ENCODE measurements at regions not wholly inside any gene's neighbourhood (a gene's known extent, or its start where the extent isn't known, plus 50 kb on each side); places are given as distances from the start of the nearest gene placed in this dataset.
A peak's percentile ranks its signal among the peaks of the same experiment; 100 is the strongest.

GRCh38 chr22:20654343-20655208, 119.3 kb upstream of the SERPIND1 start:
- no peak for DNase-seq

DNA sequence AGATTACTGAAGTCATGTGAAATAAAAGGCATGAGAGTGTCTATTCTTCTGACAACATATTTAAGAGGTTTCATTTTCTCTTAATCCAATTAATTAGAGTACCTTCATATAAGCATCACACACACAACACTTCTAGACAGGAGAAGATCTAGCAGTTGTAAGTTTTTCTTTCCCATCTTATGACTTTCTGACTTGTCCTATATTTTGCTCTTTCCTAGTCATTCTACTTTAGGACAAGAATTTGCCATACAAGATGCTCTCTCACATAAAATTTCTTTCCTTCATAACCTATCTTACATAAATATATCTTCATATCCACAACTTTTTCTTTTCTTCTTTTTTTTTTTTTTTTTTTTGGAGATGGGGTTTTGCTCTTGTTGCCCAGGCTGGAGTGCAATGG, 118.3 kb upstream of the SERPIND1 start:
- no peak for DNase-seq

DNA sequence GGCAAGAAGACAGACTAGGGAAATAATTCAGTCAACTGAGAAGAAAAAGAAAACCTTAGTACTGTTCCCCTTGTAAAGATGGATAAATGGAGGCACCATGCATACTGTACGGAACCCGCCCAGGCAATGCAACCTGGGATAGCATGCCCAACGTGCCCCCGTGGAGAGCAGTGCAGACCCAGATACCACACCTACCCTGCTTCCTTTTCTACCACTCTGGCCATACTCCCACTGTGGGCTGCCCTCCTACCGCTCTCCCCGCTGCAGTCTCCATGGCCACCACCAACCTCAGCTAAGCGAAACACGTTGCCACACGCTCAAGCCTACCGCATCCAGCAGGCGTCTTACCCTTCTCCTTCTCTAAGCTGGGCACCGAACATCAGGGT, 117.4 kb upstream of the SERPIND1 start:
- no peak for DNase-seq

- peak; percentile 10 for DNase-seq
These were observed 116.7 kb upstream of the SERPIND1 start for GRCh38 chr22:20656902-20657836.
